ENCODE measurements at regions not wholly inside any gene's neighbourhood (a gene's known extent, or its start where the extent isn't known, plus 50 kb on each side); places are given as distances from the start of the nearest gene placed in this dataset.

GRCh38 chr11:116179401-116179800, 593.4 kb downstream of the BUD13 start:
- TF ChIP-seq EZH2phosphoT487 (IDR thresholded peaks at IDR 0.05; ENCODE audit: insufficient read depth, low read depth) = no peak
- TF ChIP-seq EZH2 (IDR thresholded peaks at IDR 0.05; ENCODE audit: insufficient read depth, poor library complexity, severe bottlenecking) = no peak

All from GM23248 (cell line).